Panc1 (cell line): ENCODE measurements at regions not wholly inside any gene's neighbourhood (a gene's known extent, or its start where the extent isn't known, plus 50 kb on each side); places are given as distances from the start of the nearest gene placed in this dataset.

Source experiments
- CTCF ChIP-seq: fragments of 450-650 bp; IDR thresholded peaks from 2 replicates; pipeline ENCODE4 v1.5.1; 2017; ENCODE audit warnings: mild to moderate bottlenecking
- POLR2AphosphoS5 ChIP-seq: IDR thresholded peaks from 2 replicates; pipeline ENCODE4 v1.6.1; 2012; ENCODE audit warnings: mild to moderate bottlenecking, low read depth, low read length, moderate library complexity

- no peak for TF ChIP-seq POLR2AphosphoS5
- TF ChIP-seq CTCF, result 0 out of 2 replicates have a peak, but pooled peaks have one; percentile 8
Measured at GRCh38 chrX:144566592-144566991, 680.7 kb upstream of the SPANXN1 start.
